A673 (cell line): ENCODE measurements at regions not wholly inside any gene's neighbourhood (a gene's known extent, or its start where the extent isn't known, plus 50 kb on each side); places are given as distances from the start of the nearest gene placed in this dataset.

Experiments used
- EZH2 ChIP-seq: fragments of 200-600 bp; sonication (generic); IDR thresholded peaks from 2 replicates; pipeline ENCODE4 v1.6.1; 2017; ENCODE audit warnings: borderline replicate concordance, low read depth, mild to moderate bottlenecking, mixed read lengths, antibody characterized with exemption, low read length; ENCODE audit not compliant: poor library complexity, severe bottlenecking
- TF ChIP-seq, protein P1 (sequence below): fragments of 300-800, 200-600 bp; sonication (generic); conservative IDR thresholded peaks from 2 replicates; pipeline ENCODE4 v1.5.1; 2017; ENCODE audit warnings: low read depth, mild to moderate bottlenecking, antibody characterized with exemption, low read length, moderate library complexity, mixed read lengths

GRCh38 chr3:157953565-157953964, 152.7 kb downstream of the SHOX2 start:
- TF ChIP-seq, protein P1, sequence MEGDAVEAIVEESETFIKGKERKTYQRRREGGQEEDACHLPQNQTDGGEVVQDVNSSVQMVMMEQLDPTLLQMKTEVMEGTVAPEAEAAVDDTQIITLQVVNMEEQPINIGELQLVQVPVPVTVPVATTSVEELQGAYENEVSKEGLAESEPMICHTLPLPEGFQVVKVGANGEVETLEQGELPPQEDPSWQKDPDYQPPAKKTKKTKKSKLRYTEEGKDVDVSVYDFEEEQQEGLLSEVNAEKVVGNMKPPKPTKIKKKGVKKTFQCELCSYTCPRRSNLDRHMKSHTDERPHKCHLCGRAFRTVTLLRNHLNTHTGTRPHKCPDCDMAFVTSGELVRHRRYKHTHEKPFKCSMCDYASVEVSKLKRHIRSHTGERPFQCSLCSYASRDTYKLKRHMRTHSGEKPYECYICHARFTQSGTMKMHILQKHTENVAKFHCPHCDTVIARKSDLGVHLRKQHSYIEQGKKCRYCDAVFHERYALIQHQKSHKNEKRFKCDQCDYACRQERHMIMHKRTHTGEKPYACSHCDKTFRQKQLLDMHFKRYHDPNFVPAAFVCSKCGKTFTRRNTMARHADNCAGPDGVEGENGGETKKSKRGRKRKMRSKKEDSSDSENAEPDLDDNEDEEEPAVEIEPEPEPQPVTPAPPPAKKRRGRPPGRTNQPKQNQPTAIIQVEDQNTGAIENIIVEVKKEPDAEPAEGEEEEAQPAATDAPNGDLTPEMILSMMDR = no peak
- no peak for TF ChIP-seq EZH2
